Adipocyte (in vitro differentiated cells): ENCODE measurements at regions not wholly inside any gene's neighbourhood (a gene's known extent, or its start where the extent isn't known, plus 50 kb on each side); places are given as distances from the start of the nearest gene placed in this dataset.
"Not testable (repeated sequence)": the region's sequence is repeated elsewhere in the genome, so short reads cannot be mapped to it uniquely, and the experiment has no call there.

Source experiments
- DNase-seq: peaks from one replicate; pipeline ENCODE4 v3.0.0-alpha.2; 2015; ENCODE audit warnings: low read depth
- H3K27me3 ChIP-seq: replicated peaks from 2 replicates; pipeline ENCODE4 v1.7.0; 2013; ENCODE audit warnings: mild to moderate bottlenecking, low read length, moderate library complexity; ENCODE audit not compliant: control insufficient read depth, insufficient read depth
- H3K36me3 ChIP-seq: 2 replicates; pipeline ENCODE4 v1.7.0; 2013; ENCODE audit warnings: low read length, mild to moderate bottlenecking, moderate library complexity; ENCODE audit not compliant: control insufficient read depth, insufficient read depth, severe bottlenecking
- H3K4me1 ChIP-seq: 2 replicates; pipeline ENCODE4 v1.7.0; 2013; ENCODE audit warnings: mild to moderate bottlenecking, low read length, moderate library complexity; ENCODE audit not compliant: control insufficient read depth, insufficient read depth
- H3K4me3 ChIP-seq: 2 replicates; pipeline ENCODE4 v1.7.0; 2013; ENCODE audit warnings: mild to moderate bottlenecking, low read length, moderate library complexity
- H3K9ac ChIP-seq: 2 replicates; pipeline ENCODE4 v1.7.0; 2013; ENCODE audit warnings: mild to moderate bottlenecking, low read length, moderate library complexity
- H3K9me3 ChIP-seq: 2 replicates; pipeline ENCODE4 v1.7.0; 2013; ENCODE audit warnings: mild to moderate bottlenecking, low read length, moderate library complexity; ENCODE audit not compliant: control insufficient read depth

GRCh38 chr14:24710403-24711112, 76.6 kb upstream of the GZMB start:
- Histone ChIP-seq H3K9ac (peak overlapping the region; percentile 34), H3K4me1 (no peaks in the 10 kb centered on the region), H3K9me3 (no peaks in the 10 kb centered on the region), H3K27me3 (peaks cover 1% of the 10 kb centered on the region), H3K36me3 (no peaks in the 10 kb centered on the region), H3K4me3 (peak overlapping the region; percentile 70)
- peak; percentile 89 for DNase-seq

GRCh38 chr14:24708684-24709083, 74.7 kb upstream of the GZMB start:
- DNase-seq: no peak
- no peak overlapping the region for H3K4me3 ChIP-seq
- peaks cover 9% of the 10 kb centered on the region for H3K4me1 ChIP-seq

GRCh38 chr14:24706351-24706750, 72.4 kb upstream of the GZMB start:
- H3K9ac ChIP-seq: no peak overlapping the region
- DNase-seq: no peak
- H3K36me3 ChIP-seq: no peaks in the 10 kb centered on the region
- peaks cover 9% of the 10 kb centered on the region for H3K4me1 ChIP-seq
- no peak overlapping the region for H3K4me3 ChIP-seq
- no peaks in the 10 kb centered on the region for H3K9me3 ChIP-seq
- peaks cover 3% of the 10 kb centered on the region for H3K27me3 ChIP-seq

More at GRCh38 chr14:24708684-24709083, 74.7 kb upstream of the GZMB start:
- Histone ChIP-seq H3K27me3 (peaks cover 3% of the 10 kb centered on the region), H3K9ac (no peak overlapping the region), H3K9me3 (no peaks in the 10 kb centered on the region), H3K36me3 (no peaks in the 10 kb centered on the region)

- Histone ChIP-seq H3K4me1 (peaks cover 9% of the 10 kb centered on the region), H3K27me3 (peaks cover 3% of the 10 kb centered on the region), H3K36me3 (no peaks in the 10 kb centered on the region), H3K9ac (no peak overlapping the region), H3K4me3 (no peak overlapping the region), H3K9me3 (no peaks in the 10 kb centered on the region)
- no peak for DNase-seq
These were observed 71.8 kb upstream of the GZMB start for GRCh38 chr14:24705840-24706239.

GRCh38 chr14:24701062-24701461, 67.1 kb upstream of the GZMB start:
- no peaks in the 10 kb centered on the region for H3K9me3 ChIP-seq

GRCh38 chr14:24700511-24700910, 66.5 kb upstream of the GZMB start:
- Histone ChIP-seq H3K4me3 (no peak overlapping the region), H3K27me3 (peaks cover 1% of the 10 kb centered on the region), H3K9me3 (no peaks in the 10 kb centered on the region)

More at GRCh38 chr14:24701062-24701461, 67.1 kb upstream of the GZMB start:
- no peaks in the 10 kb centered on the region for H3K36me3 ChIP-seq
- DNase-seq: no peak
- no peak overlapping the region for H3K4me3 ChIP-seq
- peaks cover 3% of the 10 kb centered on the region for H3K27me3 ChIP-seq
- no peak overlapping the region for H3K9ac ChIP-seq
- H3K4me1 ChIP-seq: peaks cover 9% of the 10 kb centered on the region

GRCh38 chr14:24699052-24699451, 65.1 kb upstream of the GZMB start:
- Histone ChIP-seq H3K9ac (no peak overlapping the region), H3K4me3 (no peak overlapping the region), H3K4me1 (peaks cover 13% of the 10 kb centered on the region), H3K9me3 (no peaks in the 10 kb centered on the region), H3K36me3 (no peaks in the 10 kb centered on the region), H3K27me3 (no peaks in the 10 kb centered on the region)
- DNase-seq: no peak

More at GRCh38 chr14:24700511-24700910, 66.5 kb upstream of the GZMB start:
- no peak for DNase-seq
- no peaks in the 10 kb centered on the region for H3K36me3 ChIP-seq
- peaks cover 13% of the 10 kb centered on the region for H3K4me1 ChIP-seq
- H3K9ac ChIP-seq: no peak overlapping the region

- H3K9me3 ChIP-seq, H3K36me3 ChIP-seq, DNase-seq, H3K4me3 ChIP-seq, H3K9ac ChIP-seq, H3K27me3 ChIP-seq: not testable (repeated sequence)
- H3K4me1 ChIP-seq: peaks cover 13% of the 10 kb centered on the region
These were observed 62.4 kb upstream of the GZMB start for GRCh38 chr14:24696280-24696920.

GRCh38 chr14:24695265-24696241, 61.6 kb upstream of the GZMB start:
- DNase-seq: no peak
- Histone ChIP-seq H3K9ac (no peak overlapping the region), H3K4me3 (no peak overlapping the region), H3K27me3 (no peaks in the 10 kb centered on the region), H3K36me3 (no peaks in the 10 kb centered on the region), H3K4me1 (peaks cover 13% of the 10 kb centered on the region), H3K9me3 (no peaks in the 10 kb centered on the region)

GRCh38 chr14:24694680-24695079, 60.7 kb upstream of the GZMB start:
- H3K4me1 ChIP-seq: peaks cover 13% of the 10 kb centered on the region
- H3K4me3 ChIP-seq: no peak overlapping the region
- DNase-seq: no peak
- H3K9me3 ChIP-seq: no peaks in the 10 kb centered on the region
- H3K27me3 ChIP-seq: peaks cover 8% of the 10 kb centered on the region
- no peak overlapping the region for H3K9ac ChIP-seq
- no peaks in the 10 kb centered on the region for H3K36me3 ChIP-seq

GRCh38 chr14:24693983-24694382, 60.0 kb upstream of the GZMB start:
- Histone ChIP-seq H3K4me3 (no peak overlapping the region), H3K9ac (no peak overlapping the region), H3K36me3 (no peaks in the 10 kb centered on the region), H3K4me1 (peaks cover 13% of the 10 kb centered on the region), H3K9me3 (no peaks in the 10 kb centered on the region), H3K27me3 (peaks cover 14% of the 10 kb centered on the region)
- no peak for DNase-seq
